Muscle layer of duodenum (tissue), 2 donors: ENCODE measurements at regions not wholly inside any gene's neighbourhood (a gene's known extent, or its start where the extent isn't known, plus 50 kb on each side); places are given as distances from the start of the nearest gene placed in this dataset.

ENCODE experiments used
- H3K27ac ChIP-seq: one replicate; pipeline ENCODE4 v1.7.0; 2013; ENCODE audit warnings: mild to moderate bottlenecking, low read length
- H3K27me3 ChIP-seq: one replicate; pipeline ENCODE4 v1.7.0; 2013; ENCODE audit warnings: low read depth, mild to moderate bottlenecking, control low read depth, low read length
- H3K36me3 ChIP-seq, 2 donors: one replicate each; pipeline ENCODE4 v1.7.0; 2013; ENCODE audit warnings: low read length in 2 of 2, control low read depth in 1 of 2, mild to moderate bottlenecking in 1 of 2; ENCODE audit not compliant: insufficient read depth in 2 of 2, control insufficient read depth in 1 of 2
- H3K4me1 ChIP-seq, 2 donors: one replicate each; pipeline ENCODE4 v1.7.0; 2013; ENCODE audit warnings: low read length in 2 of 2, mild to moderate bottlenecking in 2 of 2, control low read depth in 1 of 2, moderate library complexity in 1 of 2; ENCODE audit not compliant: insufficient read depth in 2 of 2, control insufficient read depth in 1 of 2
- H3K4me3 ChIP-seq, 2 donors: one replicate each; pipeline ENCODE4 v1.7.0; 2013; ENCODE audit warnings: low read length in 2 of 2, low read depth in 1 of 2, mild to moderate bottlenecking in 1 of 2
- H3K9me3 ChIP-seq, 2 donors: one replicate each; pipeline ENCODE4 v1.7.0; 2013; ENCODE audit warnings: low read length in 2 of 2, control low read depth in 1 of 2, mild to moderate bottlenecking in 1 of 2; ENCODE audit not compliant: control insufficient read depth in 1 of 2
- donor health status: healthy.

DNA sequence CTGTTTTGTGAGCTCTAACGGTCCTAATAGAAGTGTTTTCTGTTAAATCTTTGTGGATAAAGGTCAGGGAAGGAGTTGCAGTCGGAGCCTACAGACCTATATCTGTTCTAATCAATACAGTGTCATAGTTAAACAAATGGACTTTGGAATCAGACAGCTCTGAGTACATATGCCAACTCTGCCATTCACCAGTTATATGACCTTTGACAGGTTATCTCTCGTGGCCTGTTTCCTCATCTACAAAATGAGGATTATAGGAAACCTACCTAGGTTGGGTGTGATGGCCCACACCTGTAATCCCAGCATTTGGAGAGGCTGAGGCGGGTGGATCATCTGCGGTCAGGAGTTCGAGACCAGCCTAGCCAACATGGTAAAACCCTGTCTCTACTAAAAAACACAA, 89.7 kb downstream of the MID1IP1 start:
- Histone ChIP-seq H3K27ac (no peak overlapping the region), H3K4me1 (no peaks in the 10 kb centered on the region), H3K36me3 (no peaks in the 10 kb centered on the region), H3K9me3 (no peaks in the 10 kb centered on the region), H3K27me3 (no peaks in the 10 kb centered on the region), H3K4me3 (no peak overlapping the region)

DNA sequence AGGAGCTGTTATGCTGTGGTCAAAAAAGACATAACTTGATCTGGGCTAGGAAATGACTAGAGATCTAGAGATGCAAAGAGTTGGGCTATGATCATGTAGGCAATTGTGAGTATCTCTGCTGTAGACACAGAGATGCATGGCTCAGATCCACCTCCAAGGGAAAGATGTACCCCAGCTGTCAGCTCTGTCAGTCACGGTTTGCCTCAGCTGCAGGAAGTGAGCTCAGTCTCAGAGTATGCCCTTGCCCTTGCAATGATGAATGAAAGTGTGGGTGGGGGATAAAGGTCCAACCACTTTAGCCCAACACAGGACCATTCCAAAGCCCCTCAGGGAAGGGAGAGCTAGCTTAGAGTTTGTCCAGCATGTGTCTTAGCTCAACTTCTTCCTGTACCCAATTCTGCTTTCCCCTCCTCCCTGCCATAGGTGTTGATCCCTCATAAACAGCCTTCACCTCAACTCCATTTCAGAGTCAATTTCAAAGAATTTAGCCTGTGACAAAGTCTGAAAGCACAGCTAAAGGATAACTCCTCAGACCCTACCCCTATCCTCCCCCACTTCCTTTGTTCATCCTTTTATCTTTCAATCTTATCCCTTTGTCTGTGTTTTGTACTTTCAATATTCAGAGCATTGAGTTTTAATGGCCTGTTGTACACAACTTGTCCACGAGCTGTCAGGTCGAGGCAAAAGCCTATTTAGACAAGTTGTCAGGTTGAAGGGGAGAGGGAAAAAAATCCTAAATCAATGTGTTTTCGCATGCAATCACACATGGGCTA, 90.6 kb downstream of the MID1IP1 start:
- H3K4me1 ChIP-seq, result no peaks in the 10 kb centered on the region
- H3K27me3 ChIP-seq, result no peaks in the 10 kb centered on the region
- no peak overlapping the region for H3K4me3 ChIP-seq
- H3K36me3 ChIP-seq, result no peaks in the 10 kb centered on the region
- H3K9me3 ChIP-seq, result no peaks in the 10 kb centered on the region
- H3K27ac ChIP-seq, result no peak overlapping the region

DNA sequence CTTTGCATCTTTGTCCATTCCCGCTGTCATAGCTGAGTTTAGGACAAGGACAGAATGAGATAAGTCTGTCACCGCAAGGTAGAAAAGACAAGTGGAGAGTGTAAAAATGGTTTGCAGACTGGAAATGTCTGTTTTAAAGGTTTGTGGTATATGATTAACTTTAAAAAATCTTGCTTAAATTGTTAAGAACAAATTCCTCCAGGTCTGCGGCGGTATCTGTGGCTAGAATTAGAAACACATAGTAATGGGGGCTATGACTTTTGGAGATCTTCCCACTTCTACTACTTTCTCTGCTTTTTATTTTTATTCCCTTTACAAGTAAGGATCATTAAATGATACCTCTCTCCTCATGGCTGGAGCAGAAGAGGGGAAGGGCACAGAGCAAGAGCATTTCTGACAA, 92.2 kb downstream of the MID1IP1 start:
- no peak overlapping the region for H3K27ac ChIP-seq
- no peaks in the 10 kb centered on the region for H3K9me3 ChIP-seq
- no peaks in the 10 kb centered on the region for H3K36me3 ChIP-seq
- no peaks in the 10 kb centered on the region for H3K4me1 ChIP-seq
- H3K27me3 ChIP-seq, result no peaks in the 10 kb centered on the region
- H3K4me3 ChIP-seq, result no peak overlapping the region

DNA sequence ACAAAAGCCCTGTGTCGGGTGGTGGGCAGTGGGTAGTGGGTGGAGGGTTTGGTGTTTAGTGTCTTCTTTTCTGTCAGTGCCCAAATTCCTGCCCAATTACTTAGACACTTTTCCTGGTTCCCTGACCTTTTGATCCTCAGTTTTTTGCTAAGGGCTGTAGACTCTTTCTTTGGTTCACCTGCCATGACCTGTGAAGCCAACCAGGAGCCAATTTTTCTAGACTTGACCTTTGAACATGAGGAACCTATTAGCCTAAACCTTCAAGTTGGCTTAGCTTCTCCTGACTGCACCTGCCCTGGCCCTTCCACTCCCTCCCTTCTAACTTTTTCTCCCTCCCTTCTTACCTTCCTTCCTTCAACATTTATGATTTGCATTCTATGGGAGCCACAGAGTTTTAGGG, 94.5 kb downstream of the MID1IP1 start:
- no peaks in the 10 kb centered on the region for H3K4me1 ChIP-seq
- no peaks in the 10 kb centered on the region for H3K36me3 ChIP-seq
- H3K9me3 ChIP-seq, result no peaks in the 10 kb centered on the region
- H3K27ac ChIP-seq, result no peak overlapping the region
- H3K27me3 ChIP-seq, result no peaks in the 10 kb centered on the region
- no peak overlapping the region for H3K4me3 ChIP-seq

DNA sequence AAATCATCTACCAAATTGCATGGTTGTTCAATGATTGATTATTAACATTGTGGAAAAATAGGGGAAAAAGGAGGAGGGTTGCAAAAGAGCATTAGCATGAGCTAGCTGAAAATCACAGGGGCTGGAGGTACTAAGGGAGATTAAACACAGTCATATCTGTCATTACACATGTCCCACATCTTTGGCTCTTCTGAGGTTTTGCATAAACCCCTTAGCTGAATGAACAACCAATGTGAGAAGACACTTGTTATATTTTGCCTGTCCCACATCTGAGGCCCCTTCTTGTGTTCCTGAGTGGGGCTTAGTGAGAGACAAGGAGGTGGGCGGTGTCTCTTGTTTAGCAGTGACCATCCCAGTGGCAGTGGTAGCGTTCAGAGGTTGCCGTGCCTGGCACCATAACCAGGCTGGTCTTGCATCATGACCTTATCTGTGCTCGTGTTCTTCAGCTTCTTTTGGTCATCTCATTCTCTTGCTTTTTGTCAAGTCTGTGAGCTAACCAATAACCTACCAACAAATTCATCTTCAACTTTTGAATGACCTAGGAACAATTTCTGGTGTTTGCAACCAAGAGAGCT, 95.6 kb downstream of the MID1IP1 start:
- Histone ChIP-seq H3K27me3 (no peaks in the 10 kb centered on the region), H3K4me1 (no peaks in the 10 kb centered on the region), H3K4me3 (no peak overlapping the region), H3K9me3 (no peaks in the 10 kb centered on the region), H3K27ac (no peak overlapping the region), H3K36me3 (no peaks in the 10 kb centered on the region)

DNA sequence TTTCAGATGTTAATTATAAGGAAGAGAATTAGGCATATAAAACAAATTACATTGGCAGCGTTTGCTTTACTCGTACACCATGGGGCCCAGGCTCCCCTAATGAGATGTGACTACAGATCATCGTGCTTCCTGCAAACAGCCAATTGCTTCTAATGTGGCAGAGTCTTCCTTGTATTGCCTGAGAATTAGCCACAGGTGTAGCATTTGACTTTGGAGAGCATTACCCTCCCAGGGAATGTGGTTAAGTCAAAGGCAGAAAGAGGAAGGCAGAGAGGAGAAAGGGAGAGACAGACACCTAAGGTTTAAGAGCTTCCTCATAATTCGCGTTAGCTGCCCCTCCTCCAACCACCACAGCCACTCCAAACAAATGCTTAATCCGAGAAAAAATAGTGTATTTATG, 97.0 kb downstream of the MID1IP1 start:
- H3K36me3 ChIP-seq, result no peaks in the 10 kb centered on the region
- H3K9me3 ChIP-seq, result no peaks in the 10 kb centered on the region
- no peaks in the 10 kb centered on the region for H3K27me3 ChIP-seq
- no peak overlapping the region for H3K4me3 ChIP-seq
- no peak overlapping the region for H3K27ac ChIP-seq
- no peaks in the 10 kb centered on the region for H3K4me1 ChIP-seq

DNA sequence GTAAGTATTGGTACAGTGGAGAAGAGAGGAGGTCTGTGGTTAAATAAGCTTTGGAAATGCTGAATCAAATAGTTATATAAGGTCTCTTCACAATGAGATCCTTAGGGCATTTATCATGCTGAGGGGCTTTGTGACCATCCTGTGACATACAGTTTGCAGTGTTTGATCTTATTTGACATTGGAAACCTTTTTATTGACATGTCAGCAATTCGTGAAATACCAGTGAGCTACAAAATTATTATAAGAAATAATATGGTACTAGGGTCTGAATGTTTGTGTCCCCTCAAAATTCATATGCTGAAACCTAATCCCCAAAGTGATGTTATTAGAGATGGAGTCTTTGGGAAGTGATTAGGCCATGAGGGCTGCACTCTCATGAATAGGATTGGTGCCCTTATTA, 98.4 kb downstream of the MID1IP1 start:
- Histone ChIP-seq H3K4me1 (no peaks in the 10 kb centered on the region), H3K4me3 (no peak overlapping the region), H3K9me3 (no peaks in the 10 kb centered on the region), H3K27ac (no peak overlapping the region), H3K27me3 (no peaks in the 10 kb centered on the region), H3K36me3 (no peaks in the 10 kb centered on the region)

DNA sequence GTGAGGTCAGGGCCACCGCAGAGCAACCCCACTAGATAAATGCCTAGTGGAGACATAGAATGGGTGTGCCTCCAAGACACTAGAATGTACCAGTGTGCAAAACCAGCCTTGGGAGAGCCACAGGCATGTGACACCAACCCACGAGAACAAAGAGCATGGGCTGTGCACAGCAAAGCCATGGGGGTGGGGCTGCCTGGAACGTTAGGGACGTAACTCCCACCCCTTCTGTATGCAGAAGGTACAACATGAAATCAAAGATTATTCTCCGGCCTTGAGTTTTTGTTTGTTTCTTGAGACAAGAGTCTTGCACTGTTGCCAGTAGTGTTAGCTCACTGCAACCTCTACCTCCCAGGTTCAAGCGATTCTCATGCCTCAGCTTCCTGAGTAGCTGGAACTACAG, 99.5 kb downstream of the MID1IP1 start:
- Histone ChIP-seq H3K36me3 (no peaks in the 10 kb centered on the region), H3K4me3 (no peak overlapping the region), H3K4me1 (no peaks in the 10 kb centered on the region), H3K27me3 (no peaks in the 10 kb centered on the region), H3K27ac (no peak overlapping the region), H3K9me3 (no peaks in the 10 kb centered on the region)

DNA sequence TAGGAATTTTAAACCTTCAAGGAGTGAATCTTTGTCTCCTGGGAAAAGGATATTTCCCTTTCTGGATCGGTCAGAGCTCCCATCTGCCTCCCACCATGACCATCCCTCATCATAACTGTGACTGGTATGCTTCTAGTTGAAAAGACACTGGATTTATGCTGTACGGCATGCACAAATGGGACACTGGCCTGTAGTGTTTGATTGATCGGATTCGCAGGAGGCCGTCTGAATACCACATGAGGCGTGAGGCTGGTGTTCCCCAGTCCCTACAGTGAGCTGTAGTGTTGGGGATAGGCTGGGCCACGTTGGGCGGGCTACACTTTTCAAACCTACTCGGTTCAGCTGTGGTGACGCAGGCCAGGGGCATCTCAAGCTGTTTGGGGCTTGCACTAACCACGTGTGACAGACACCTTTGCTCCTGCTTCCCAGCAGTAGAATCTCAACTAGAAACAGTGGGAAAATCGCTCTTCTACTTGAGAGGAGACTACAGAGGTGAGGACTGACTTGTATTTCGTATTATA, 101.8 kb downstream of the MID1IP1 start:
- Histone ChIP-seq H3K4me1 (no peaks in the 10 kb centered on the region), H3K27me3 (no peaks in the 10 kb centered on the region), H3K27ac (no peak overlapping the region)

DNA sequence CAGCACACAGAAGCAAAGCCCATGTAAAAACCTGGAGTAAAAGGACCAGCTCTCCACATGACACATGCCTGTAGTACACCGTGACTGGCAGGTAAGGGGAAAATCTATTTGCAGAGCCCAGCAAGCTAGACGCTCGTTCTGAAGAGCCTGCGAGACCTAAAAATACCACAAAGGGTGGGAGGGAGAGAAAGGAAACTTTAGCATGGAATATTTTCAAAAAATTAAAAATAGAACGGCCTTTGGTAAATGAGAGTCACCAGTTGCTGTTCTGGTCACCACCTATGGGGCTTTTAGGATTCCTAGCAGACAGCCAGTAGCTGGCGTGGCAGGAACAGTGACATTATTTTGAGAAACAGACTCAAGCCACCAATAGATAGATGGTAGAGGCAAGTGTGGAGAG, 115.5 kb downstream of the MID1IP1 start:
- H3K4me1 ChIP-seq, result peaks cover 0 to 5% of the 10 kb centered on the region in 2 donors
- H3K27ac ChIP-seq, result no peak overlapping the region
- no peak overlapping the region for H3K4me3 ChIP-seq
- no peaks in the 10 kb centered on the region for H3K9me3 ChIP-seq
- no peaks in the 10 kb centered on the region for H3K36me3 ChIP-seq
- no peaks in the 10 kb centered on the region for H3K27me3 ChIP-seq

More for the DNA sequence above, 101.8 kb downstream of the MID1IP1 start:
- Histone ChIP-seq H3K36me3 (no peaks in the 10 kb centered on the region), H3K9me3 (no peaks in the 10 kb centered on the region), H3K4me3 (no peak overlapping the region)

DNA sequence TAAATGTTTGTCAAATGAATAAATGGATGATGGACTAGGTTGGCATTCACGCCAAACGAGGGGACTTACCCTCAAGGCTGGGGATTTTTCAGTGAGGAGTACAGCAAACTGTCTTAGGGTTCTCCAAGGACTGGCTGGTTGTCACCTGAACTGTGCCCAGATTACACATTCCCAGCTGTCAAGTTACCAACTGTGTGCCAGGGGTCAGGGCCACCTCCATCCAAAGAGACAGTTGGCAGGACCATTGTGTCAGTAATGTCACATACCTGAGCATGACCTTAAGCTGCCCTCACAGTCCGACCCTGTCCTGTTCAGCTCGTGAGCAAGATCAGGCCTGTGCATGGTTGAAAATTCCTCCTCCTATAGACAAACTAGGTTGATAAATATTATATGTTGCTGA, 116.7 kb downstream of the MID1IP1 start:
- peaks cover 0 to 5% of the 10 kb centered on the region in 2 donors for H3K4me1 ChIP-seq
- no peaks in the 10 kb centered on the region for H3K36me3 ChIP-seq
- H3K4me3 ChIP-seq, result no peak overlapping the region
- no peaks in the 10 kb centered on the region for H3K9me3 ChIP-seq
- no peak overlapping the region for H3K27ac ChIP-seq
- no peaks in the 10 kb centered on the region for H3K27me3 ChIP-seq

DNA sequence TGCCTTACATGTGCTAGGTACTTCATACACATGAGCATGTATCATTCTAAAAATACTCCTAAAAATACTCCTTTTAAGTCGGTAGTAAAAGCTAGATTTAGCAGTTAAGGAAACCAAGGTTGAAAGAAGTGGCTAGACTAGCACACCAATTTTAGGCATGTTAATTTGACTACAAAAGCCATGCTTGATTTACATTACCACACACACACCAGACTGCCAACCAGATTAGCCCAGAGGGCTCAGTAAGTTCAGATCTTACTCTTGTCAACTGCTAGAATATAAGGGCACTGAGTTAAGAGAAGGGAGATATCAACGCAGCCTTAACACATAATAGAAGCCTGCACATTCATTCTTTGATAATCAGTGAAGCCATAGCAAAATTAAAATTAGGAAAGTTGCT, 117.9 kb downstream of the MID1IP1 start:
- Histone ChIP-seq H3K4me3 (no peak overlapping the region), H3K36me3 (no peaks in the 10 kb centered on the region), H3K27ac (no peak overlapping the region)

More for the DNA sequence above, 117.9 kb downstream of the MID1IP1 start:
- peaks cover 0 to 5% of the 10 kb centered on the region in 2 donors for H3K4me1 ChIP-seq
- no peaks in the 10 kb centered on the region for H3K27me3 ChIP-seq
- no peaks in the 10 kb centered on the region for H3K9me3 ChIP-seq
